ENCODE measurements at regions not wholly inside any gene's neighbourhood (a gene's known extent, or its start where the extent isn't known, plus 50 kb on each side); places are given as distances from the start of the nearest gene placed in this dataset.

GRCh38 chr16:10325783-10326543 lies 59.9 kb upstream of the ATF7IP2 start:
- TF ChIP-seq FOXM1 (IDR thresholded peaks at IDR 0.05; ENCODE audit: borderline replicate concordance) (no peak), L3MBTL2 (conservative IDR thresholded peaks at IDR 0.05) (no peak), NFRKB (IDR thresholded peaks at IDR 0.05) (no peak), TARDBP (IDR thresholded peaks at IDR 0.05) (no peak), ELF4 (IDR thresholded peaks at IDR 0.05) (no peak), SP1 (IDR thresholded peaks at IDR 0.05) (no peak), LEF1 (IDR thresholded peaks at IDR 0.05; ENCODE audit: borderline replicate concordance) (no peak), PKNOX1 (IDR thresholded peaks at IDR 0.05) (no peak), ARNT (IDR thresholded peaks at IDR 0.05) (no peak), FOXK2 (IDR thresholded peaks at IDR 0.05) (no peak), SUZ12 (IDR thresholded peaks at IDR 0.05) (no peak), CTBP1 (IDR thresholded peaks at IDR 0.05; ENCODE audit: borderline replicate concordance) (no peak), BHLHE40 (IDR thresholded peaks at IDR 0.05; ENCODE audit: borderline replicate concordance) (no peak), FOXA1 (IDR thresholded peaks at IDR 0.05) (no peak)
